Activated CD4-positive, alpha-beta T cell treated with anti-CD3 and anti-CD28 coated beads for 36 hours (primary cell): ENCODE measurements at regions not wholly inside any gene's neighbourhood (a gene's known extent, or its start where the extent isn't known, plus 50 kb on each side); places are given as distances from the start of the nearest gene placed in this dataset.

Experiments used
- ATAC-seq: fragments of 200-7000 bp; cut with Tn5 transposase; one replicate; pipeline ENCODE4 v1.10.0; 2021; ENCODE audit warnings: mild to moderate bottlenecking, moderate library complexity
- CTCF ChIA-PET: fragments of 350-600 bp; sonication (Branson Sonifier 250); formaldehyde crosslinking; loops from one replicate; lab custom pipeline; 2021; ENCODE audit warnings: antibody characterized with exemption; lab: Charles Lee
- POLR2A ChIA-PET: fragments of 350-600 bp; sonication (Branson Sonifier 250); formaldehyde crosslinking; loops from one replicate; lab custom pipeline; 2021; ENCODE audit warnings: antibody characterized with exemption, inconsistent platforms; lab: Charles Lee
- DNase-seq: peaks from one replicate; pipeline ENCODE4 v3.0.0-alpha.2; 2020
- H3K27ac Mint-ChIP-seq: one replicate; pipeline ENCODE4 v1.8.0; 2021; ENCODE audit warnings: mixed read lengths
- H3K27me3 Mint-ChIP-seq: one replicate; pipeline ENCODE4 v1.8.0; 2021; ENCODE audit warnings: mixed read lengths
- H3K36me3 Mint-ChIP-seq: one replicate; pipeline ENCODE4 v1.8.0; 2021; ENCODE audit warnings: low read depth, mixed read lengths
- H3K4me1 Mint-ChIP-seq: one replicate; pipeline ENCODE4 v1.8.0; 2021; ENCODE audit warnings: mixed read lengths
- H3K4me3 Mint-ChIP-seq: one replicate; pipeline ENCODE4 v1.8.0; 2021; ENCODE audit warnings: mild to moderate bottlenecking, moderate library complexity, mixed read lengths
- H3K9me3 Mint-ChIP-seq: one replicate; pipeline ENCODE4 v1.8.0; 2021; ENCODE audit warnings: low read depth, mixed read lengths
- intact Hi-C, 2 experiments: fragments of 100-400 bp; cut with DNase I in 1 of 2; cut with micrococcal nuclease in 1 of 2; formaldehyde crosslinking; loops; one replicate each; pipeline versions ENCODE4 v1.14.2 to v1.15.1; 2022 to 2024; cut with DNase I, micrococcal nuclease

DNA sequence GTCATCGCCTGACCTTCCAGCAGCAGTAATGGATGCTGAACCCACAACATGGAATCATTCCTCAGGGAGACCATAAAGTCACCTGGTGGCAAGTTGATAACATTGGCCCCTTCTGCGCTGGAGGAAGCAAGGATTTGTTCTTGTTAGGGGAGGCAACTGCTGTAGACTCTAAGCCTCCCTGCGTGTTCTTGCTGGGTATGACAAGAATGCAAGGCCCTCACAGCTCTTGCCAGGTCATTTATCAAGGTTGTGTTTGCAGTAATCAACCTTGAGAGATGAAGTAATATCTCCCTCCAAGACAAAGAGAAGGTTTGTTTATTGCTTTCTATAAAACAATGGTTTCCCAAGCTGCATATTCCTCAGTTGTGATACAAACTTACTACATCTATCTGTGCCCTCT, 80.9 kb downstream of the PERP start:
- no peak overlapping the region for H3K4me3 Mint-ChIP-seq
- ChIA-PET POLR2A (no interaction called here), CTCF (interaction anchor here (0.6 kb wide), 1 partner anchor 20 kb away, joined by 3 read pairs; no protein-coding TSS in a partner anchor)
- DNase-seq (no peak), ATAC-seq (no peak)
- intact Hi-C loops = no loop called here
- H3K36me3 Mint-ChIP-seq = no peaks in the 10 kb centered on the region
- H3K4me1 Mint-ChIP-seq = no peaks in the 10 kb centered on the region
- peaks cover 2% of the 10 kb centered on the region for H3K27me3 Mint-ChIP-seq
- no peak overlapping the region for H3K27ac Mint-ChIP-seq
- no peaks in the 10 kb centered on the region for H3K9me3 Mint-ChIP-seq

DNA sequence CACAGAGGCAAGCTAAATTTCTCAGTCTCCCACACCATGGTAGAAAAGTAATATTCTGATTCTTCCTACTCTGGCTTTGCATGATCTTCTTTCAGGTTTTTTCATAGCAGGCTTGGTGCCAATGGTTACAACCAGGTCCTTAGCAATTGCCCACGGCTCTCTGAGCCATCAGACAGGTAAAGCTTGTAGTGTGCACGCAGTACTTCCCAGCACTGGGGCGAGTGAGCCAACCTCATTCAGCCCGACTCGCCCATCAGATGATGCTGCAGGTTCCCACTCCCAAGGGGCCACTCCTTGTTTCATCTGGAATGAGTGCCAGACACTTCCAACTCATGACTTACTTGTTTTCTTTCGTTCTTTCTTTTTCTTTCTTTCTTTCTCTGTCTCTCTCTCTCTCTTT, 78.3 kb downstream of the PERP start:
- H3K4me1 Mint-ChIP-seq = no peaks in the 10 kb centered on the region
- no peaks in the 10 kb centered on the region for H3K9me3 Mint-ChIP-seq
- intact Hi-C loops = no loop called here
- POLR2A ChIA-PET = no interaction called here
- DNase-seq (no peak), ATAC-seq (no peak)
- CTCF ChIA-PET = no interaction called here
- no peak overlapping the region for H3K27ac Mint-ChIP-seq
- H3K27me3 Mint-ChIP-seq = no peaks in the 10 kb centered on the region
- H3K4me3 Mint-ChIP-seq = no peak overlapping the region
- no peaks in the 10 kb centered on the region for H3K36me3 Mint-ChIP-seq

DNA sequence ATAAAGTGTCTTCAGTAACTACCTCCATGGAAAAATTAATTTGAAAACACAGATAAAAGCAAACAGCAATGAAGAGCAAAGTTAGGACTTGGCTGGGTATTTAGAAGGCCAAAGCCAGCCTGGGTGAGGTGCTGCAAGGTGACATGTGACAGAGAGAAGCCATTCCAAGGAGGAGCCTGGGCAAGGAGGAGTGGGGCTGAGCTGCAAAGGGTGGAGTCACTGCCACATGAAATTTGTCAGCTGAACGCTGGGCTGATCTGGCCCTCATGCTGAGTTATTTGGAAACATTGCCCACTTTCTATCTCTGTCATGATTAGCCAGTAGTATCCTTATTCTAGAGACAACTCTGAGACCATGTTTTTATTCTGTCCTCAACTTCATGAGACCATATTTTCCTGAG, 76.3 kb downstream of the PERP start:
- intact Hi-C loops = no loop called here
- Mint-ChIP-seq H3K4me3 (no peak overlapping the region), H3K27me3 (no peaks in the 10 kb centered on the region), H3K27ac (no peak overlapping the region), H3K36me3 (no peaks in the 10 kb centered on the region), H3K9me3 (no peaks in the 10 kb centered on the region), H3K4me1 (no peaks in the 10 kb centered on the region)
- ChIA-PET CTCF (interaction anchor here (1.0 to 1.8 kb wide), 3 partner anchors 10 to 86 kb away, joined by 4 to 5 read pairs (median 4); no protein-coding TSS in a partner anchor), POLR2A (no interaction called here)
- ATAC-seq (no peak), DNase-seq (peak; percentile 9)

DNA sequence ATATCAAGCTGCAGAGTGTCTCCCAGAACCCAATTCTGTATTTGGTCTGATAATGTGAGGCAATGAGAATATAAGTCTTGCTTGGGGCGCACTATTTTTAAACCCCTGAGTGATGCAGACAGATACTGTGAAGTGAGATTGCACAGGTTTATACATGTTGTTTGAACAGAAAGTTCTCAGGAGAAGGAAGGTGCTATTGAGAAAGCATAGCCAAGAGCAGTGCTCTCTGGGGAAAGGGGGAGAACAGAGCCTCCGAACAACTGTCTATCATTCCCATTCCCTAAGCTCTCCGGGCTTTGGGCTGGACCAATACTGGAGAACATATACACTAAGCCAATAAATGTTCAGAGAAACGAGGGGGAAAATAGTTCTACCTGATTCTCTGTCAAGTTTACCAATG, 75.8 kb downstream of the PERP start:
- CTCF ChIA-PET = interaction anchor here (0.6 to 1.8 kb wide), 4 partner anchors 24 to 249 kb away, joined by 3 to 5 read pairs (median 4); no protein-coding TSS in a partner anchor
- Mint-ChIP-seq H3K9me3 (no peaks in the 10 kb centered on the region), H3K4me1 (no peaks in the 10 kb centered on the region), H3K27ac (no peak overlapping the region), H3K4me3 (no peak overlapping the region), H3K27me3 (no peaks in the 10 kb centered on the region), H3K36me3 (no peaks in the 10 kb centered on the region)
- intact Hi-C loops = no loop called here
- POLR2A ChIA-PET = no interaction called here
- ATAC-seq (no peak), DNase-seq (no peak)

DNA sequence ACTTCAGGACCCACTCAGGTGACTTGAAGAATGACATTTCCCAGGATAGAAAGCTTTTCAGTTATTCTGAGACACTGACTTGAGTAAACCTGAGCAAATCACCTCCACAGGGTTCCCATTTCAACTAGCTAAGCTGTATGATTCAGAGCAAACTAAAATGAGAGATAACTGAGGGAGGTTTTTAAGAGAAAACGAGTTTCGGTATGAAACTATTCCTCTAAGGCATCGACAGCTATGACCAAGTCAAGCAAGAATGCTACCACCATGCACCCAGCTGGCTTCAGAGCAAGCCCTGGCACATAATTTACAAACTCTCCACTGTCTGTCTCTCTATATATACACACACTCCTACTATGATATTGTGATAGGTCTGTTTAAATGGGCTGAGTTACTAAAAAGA, 75.4 kb downstream of the PERP start:
- Mint-ChIP-seq H3K4me1 (no peaks in the 10 kb centered on the region), H3K27me3 (no peaks in the 10 kb centered on the region), H3K9me3 (no peaks in the 10 kb centered on the region), H3K27ac (no peak overlapping the region), H3K36me3 (no peaks in the 10 kb centered on the region), H3K4me3 (no peak overlapping the region)
- DNase-seq (no peak), ATAC-seq (peak; percentile 47)
- CTCF ChIA-PET = interaction anchor here (0.6 to 1.0 kb wide), 3 partner anchors 45 to 249 kb away, joined by 3 to 4 read pairs (median 3); no protein-coding TSS in a partner anchor
- intact Hi-C loops = no loop called here
- POLR2A ChIA-PET = no interaction called here

DNA sequence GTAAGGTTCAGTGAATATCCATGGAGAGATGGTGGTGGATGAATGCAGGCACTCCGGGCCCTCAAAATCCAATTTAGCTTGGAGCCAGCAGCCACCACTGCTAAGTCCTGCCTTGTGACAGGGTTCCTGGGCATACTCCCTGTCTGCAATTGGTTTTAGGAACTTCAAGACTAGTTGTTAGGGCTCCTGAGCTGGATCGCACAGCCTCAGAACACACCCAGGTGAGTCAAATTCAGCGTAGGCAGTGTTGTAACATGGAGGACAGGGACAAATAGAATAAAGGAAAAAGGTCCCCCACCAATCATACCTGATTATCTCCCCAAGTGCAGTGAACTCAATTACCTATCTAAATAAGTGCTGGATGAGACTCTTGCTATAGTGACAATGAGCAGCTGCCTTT, 74.6 kb downstream of the PERP start:
- H3K36me3 Mint-ChIP-seq = no peaks in the 10 kb centered on the region
- no peak overlapping the region for H3K4me3 Mint-ChIP-seq
- ATAC-seq (no peak), DNase-seq (no peak)
- intact Hi-C loops = no loop called here
- no peak overlapping the region for H3K27ac Mint-ChIP-seq
- ChIA-PET CTCF (interaction anchor here (0.6 kb wide), 1 partner anchor 14 kb away, joined by 3 read pairs; no protein-coding TSS in a partner anchor), POLR2A (no interaction called here)
- H3K9me3 Mint-ChIP-seq = no peaks in the 10 kb centered on the region
- no peaks in the 10 kb centered on the region for H3K4me1 Mint-ChIP-seq
- no peaks in the 10 kb centered on the region for H3K27me3 Mint-ChIP-seq

DNA sequence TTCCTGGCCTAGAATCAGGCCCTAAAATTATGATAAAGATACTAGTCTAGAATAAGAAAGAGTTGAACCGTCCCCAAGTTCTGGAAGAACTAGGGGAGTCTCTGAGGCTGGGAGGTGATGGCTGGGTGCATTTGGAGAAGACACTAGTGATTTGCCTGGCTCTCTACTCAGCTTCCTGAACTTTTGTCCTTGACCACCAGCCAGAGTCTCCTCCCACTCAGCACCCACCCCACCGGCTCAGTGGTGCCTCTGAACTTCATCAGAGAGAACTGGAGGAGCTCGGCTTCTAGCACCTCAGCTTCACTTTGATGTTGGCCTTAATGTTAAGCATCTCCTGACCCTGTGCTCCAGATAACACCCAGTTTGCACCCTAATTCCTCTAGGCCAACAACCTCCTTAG, 73.0 kb downstream of the PERP start:
- no peaks in the 10 kb centered on the region for H3K27me3 Mint-ChIP-seq
- ChIA-PET POLR2A (no interaction called here), CTCF (interaction anchor here (1.2 kb wide), 1 partner anchor 28 kb away, joined by 3 read pairs; no protein-coding TSS in a partner anchor)
- H3K9me3 Mint-ChIP-seq = no peaks in the 10 kb centered on the region
- DNase-seq (no peak), ATAC-seq (no peak)
- no peaks in the 10 kb centered on the region for H3K36me3 Mint-ChIP-seq
- intact Hi-C loops = no loop called here
- no peak overlapping the region for H3K27ac Mint-ChIP-seq
- no peak overlapping the region for H3K4me3 Mint-ChIP-seq
- no peaks in the 10 kb centered on the region for H3K4me1 Mint-ChIP-seq

DNA sequence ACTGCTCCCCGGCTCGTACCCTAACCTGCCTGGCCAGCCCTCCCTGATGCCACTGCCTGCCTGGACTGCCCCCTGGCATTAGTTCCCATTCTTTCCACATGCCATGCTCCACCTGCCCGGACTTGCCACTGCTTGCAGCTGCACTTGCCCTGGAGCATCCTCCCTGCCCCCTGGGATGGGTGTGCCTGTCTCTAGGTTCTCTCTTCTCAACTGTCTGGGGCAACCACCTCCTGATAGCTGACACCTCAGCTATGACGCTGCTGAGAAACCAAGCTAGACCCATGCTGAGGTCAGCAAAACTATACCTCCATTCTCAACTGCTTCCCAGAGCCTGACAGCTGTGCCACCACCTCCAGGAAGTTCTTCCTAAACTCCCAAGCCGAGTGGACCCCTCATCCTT, 72.1 kb downstream of the PERP start:
- Mint-ChIP-seq H3K4me3 (no peak overlapping the region), H3K9me3 (no peaks in the 10 kb centered on the region), H3K36me3 (no peaks in the 10 kb centered on the region), H3K27me3 (no peaks in the 10 kb centered on the region), H3K4me1 (no peaks in the 10 kb centered on the region), H3K27ac (no peak overlapping the region)
- DNase-seq (no peak), ATAC-seq (no peak)
- POLR2A ChIA-PET = no interaction called here
- CTCF ChIA-PET = interaction anchor here (1.2 kb wide), 1 partner anchor 27 kb away, joined by 3 read pairs; no protein-coding TSS in a partner anchor
- intact Hi-C loops = no loop called here

DNA sequence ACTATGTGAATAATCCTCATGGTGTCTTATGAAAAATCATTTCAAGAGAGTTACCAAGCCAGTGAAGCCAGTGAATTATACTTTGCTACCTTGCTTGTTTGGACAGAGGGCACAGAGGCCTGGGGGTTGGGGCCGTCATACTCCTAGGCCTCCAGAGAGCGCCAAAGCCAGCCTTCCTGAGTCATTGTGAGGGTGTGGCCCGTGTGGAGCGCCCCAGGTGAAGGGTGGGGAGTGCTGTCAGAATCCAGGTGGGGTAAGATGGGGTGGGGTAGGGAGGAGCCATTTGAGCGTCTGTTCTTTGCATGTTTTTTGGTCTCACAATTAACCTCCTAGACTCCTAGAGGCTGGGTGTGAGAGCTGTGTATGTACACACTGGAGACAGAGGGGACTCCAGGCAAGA, 71.1 kb downstream of the PERP start:
- CTCF ChIA-PET = interaction anchor here (0.6 kb wide), 1 partner anchor 79 kb away, joined by 3 read pairs; no protein-coding TSS in a partner anchor
- intact Hi-C loops = no loop called here
- Mint-ChIP-seq H3K4me1 (no peaks in the 10 kb centered on the region), H3K4me3 (no peak overlapping the region), H3K36me3 (no peaks in the 10 kb centered on the region), H3K27me3 (no peaks in the 10 kb centered on the region), H3K9me3 (no peaks in the 10 kb centered on the region), H3K27ac (no peak overlapping the region)
- POLR2A ChIA-PET = no interaction called here
- ATAC-seq (no peak), DNase-seq (no peak)

DNA sequence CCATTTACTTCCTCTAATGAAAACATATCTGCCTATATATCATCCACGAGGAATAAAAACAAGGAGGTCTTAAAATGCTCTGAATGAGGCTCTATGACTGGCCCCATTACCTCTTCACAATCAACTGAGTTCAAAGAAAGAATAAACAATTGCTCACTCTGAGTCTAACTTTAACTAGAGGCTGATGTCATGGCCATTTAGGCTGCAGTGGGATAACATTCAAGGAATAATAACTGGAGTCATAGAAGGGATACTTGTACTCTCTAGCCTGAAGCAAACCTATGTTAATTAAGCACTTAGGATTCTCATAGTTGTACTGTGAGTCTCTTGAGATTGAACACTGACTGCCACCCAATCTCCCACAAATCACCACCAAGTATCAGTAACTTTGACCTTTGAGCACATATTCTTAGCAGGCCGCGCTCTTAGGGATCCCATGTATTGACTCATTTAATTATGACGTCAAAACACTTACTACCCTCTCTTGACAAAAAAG, 70.2 kb downstream of the PERP start:
- Mint-ChIP-seq H3K27me3 (no peaks in the 10 kb centered on the region), H3K4me3 (no peak overlapping the region), H3K9me3 (no peaks in the 10 kb centered on the region), H3K36me3 (no peaks in the 10 kb centered on the region), H3K4me1 (no peaks in the 10 kb centered on the region), H3K27ac (no peak overlapping the region)
- no peak for ATAC-seq
- intact Hi-C loops = no loop called here
- no peak for DNase-seq
- ChIA-PET POLR2A (no interaction called here), CTCF (interaction anchor here (0.6 kb wide), 1 partner anchor 33 kb away, joined by 3 read pairs; no protein-coding TSS in a partner anchor)

DNA sequence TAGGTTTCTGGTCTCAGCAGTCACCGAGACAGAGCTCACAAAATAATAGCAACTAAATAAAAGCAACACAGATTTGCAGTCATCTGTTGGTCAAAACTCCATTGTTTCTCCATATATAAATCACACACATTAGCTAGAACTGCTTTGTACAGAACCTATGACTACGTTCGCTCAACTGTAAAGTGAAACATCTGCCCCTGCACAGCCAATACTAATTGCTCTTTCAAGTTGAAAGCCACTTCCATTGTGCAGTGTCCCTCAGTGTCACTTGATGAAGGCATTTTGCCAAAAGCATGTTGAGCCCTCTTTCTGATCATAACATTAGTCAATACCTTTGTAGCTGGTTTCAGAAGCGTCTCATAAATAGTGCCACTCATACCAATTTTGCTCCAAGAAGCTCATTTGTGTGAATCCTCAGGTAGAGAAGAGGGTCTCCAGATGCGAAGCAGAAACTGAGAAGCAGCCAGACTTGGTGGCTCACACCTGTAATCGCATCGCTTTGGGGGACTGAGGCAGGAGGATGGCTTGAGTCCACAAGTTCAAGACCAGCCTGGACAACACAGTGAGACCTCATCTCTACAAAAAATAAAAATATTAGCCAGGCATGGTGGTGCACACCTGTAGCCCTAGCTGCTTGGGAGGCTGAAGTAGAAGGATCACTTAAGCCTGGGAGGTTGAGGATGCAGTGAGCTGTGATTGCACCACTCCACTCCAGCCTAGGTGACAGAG, 68.9 kb downstream of the PERP start:
- H3K36me3 Mint-ChIP-seq = no peaks in the 10 kb centered on the region
- peaks cover 2% of the 10 kb centered on the region for H3K27me3 Mint-ChIP-seq
- ChIA-PET POLR2A (no interaction called here), CTCF (interaction anchor here (0.6 to 1.0 kb wide), 2 partner anchors 38 to 104 kb away, joined by 3 read pairs; no protein-coding TSS in a partner anchor)
- H3K4me3 Mint-ChIP-seq = no peak overlapping the region
- no peaks in the 10 kb centered on the region for H3K9me3 Mint-ChIP-seq
- intact Hi-C loops = no loop called here
- H3K4me1 Mint-ChIP-seq = no peaks in the 10 kb centered on the region
- H3K27ac Mint-ChIP-seq = no peak overlapping the region
- DNase-seq (no peak), ATAC-seq (no peak)
